Activated CD8-positive, alpha-beta T cell treated with anti-CD3 and anti-CD28 coated beads for 36 hours (primary cell): ENCODE measurements at regions not wholly inside any gene's neighbourhood (a gene's known extent, or its start where the extent isn't known, plus 50 kb on each side); places are given as distances from the start of the nearest gene placed in this dataset.

Experiments used
- ATAC-seq: fragments of 200-7000 bp; cut with Tn5 transposase; one replicate; pipeline ENCODE4 v1.10.0; 2021; ENCODE audit warnings: mild to moderate bottlenecking, moderate library complexity
- CTCF ChIA-PET: fragments of 350-600 bp; sonication (Branson Sonifier 250); formaldehyde crosslinking; loops from one replicate; lab custom pipeline; 2021; ENCODE audit warnings: antibody characterized with exemption; lab: Charles Lee
- POLR2A ChIA-PET: fragments of 350-600 bp; sonication (Branson Sonifier 250); formaldehyde crosslinking; loops from one replicate; lab custom pipeline; 2021; ENCODE audit warnings: antibody characterized with exemption; lab: Charles Lee
- DNase-seq: peaks from one replicate; pipeline ENCODE4 v3.0.0-alpha.2; 2020
- H3K27ac Mint-ChIP-seq: one replicate; pipeline ENCODE4 v1.8.0; 2021; ENCODE audit warnings: mild to moderate bottlenecking, mixed read lengths
- H3K27me3 Mint-ChIP-seq: one replicate; pipeline ENCODE4 v1.8.0; 2021; ENCODE audit warnings: mixed read lengths
- H3K36me3 Mint-ChIP-seq: one replicate; pipeline ENCODE4 v1.8.0; 2021; ENCODE audit warnings: low read depth, mixed read lengths
- H3K4me1 Mint-ChIP-seq: one replicate; pipeline ENCODE4 v1.8.0; 2021; ENCODE audit warnings: low read depth, mixed read lengths
- H3K4me3 Mint-ChIP-seq: one replicate; pipeline ENCODE4 v1.8.0; 2021; ENCODE audit warnings: mild to moderate bottlenecking, moderate library complexity, mixed read lengths
- H3K9me3 Mint-ChIP-seq: one replicate; pipeline ENCODE4 v1.8.0; 2021; ENCODE audit warnings: mixed read lengths
- intact Hi-C: fragments of 100-400 bp; cut with micrococcal nuclease; formaldehyde crosslinking; loops from one replicate; pipeline ENCODE4 v1.10.0; 2022
- TF ChIP-seq, protein P1 (sequence below): fragments of 200-600 bp; IDR thresholded peaks from one replicate; pipeline ENCODE4 v1.8.0; 2022; ENCODE audit warnings: antibody characterized with exemption, mild to moderate bottlenecking

DNA sequence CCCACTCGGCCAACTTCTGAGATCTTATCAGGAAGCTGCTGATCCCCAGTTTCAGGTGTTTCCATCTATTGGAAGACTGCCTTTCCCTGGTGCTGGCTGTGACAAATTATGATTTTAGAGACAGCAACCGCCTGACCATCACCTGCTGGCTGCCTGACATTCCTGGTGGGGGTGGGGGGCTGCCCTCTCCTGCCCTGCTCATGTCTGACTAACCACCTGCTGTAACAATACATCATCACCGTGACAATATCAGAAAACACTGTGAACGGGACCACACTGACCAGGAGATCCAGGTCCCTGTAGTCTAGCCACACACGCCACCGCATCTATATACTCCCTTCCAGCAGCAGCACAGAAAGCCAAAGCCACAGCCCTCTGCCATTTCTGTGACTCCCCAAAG, 537.5 kb downstream of the QKI start:
- intact Hi-C loops: loop anchor here (10.0 kb wide), 1 partner anchor 777 kb away; no protein-coding TSS in a partner anchor
- no peaks in the 10 kb centered on the region for H3K36me3 Mint-ChIP-seq
- ATAC-seq (no peak), DNase-seq (no peak)
- TF ChIP-seq, protein P1, sequence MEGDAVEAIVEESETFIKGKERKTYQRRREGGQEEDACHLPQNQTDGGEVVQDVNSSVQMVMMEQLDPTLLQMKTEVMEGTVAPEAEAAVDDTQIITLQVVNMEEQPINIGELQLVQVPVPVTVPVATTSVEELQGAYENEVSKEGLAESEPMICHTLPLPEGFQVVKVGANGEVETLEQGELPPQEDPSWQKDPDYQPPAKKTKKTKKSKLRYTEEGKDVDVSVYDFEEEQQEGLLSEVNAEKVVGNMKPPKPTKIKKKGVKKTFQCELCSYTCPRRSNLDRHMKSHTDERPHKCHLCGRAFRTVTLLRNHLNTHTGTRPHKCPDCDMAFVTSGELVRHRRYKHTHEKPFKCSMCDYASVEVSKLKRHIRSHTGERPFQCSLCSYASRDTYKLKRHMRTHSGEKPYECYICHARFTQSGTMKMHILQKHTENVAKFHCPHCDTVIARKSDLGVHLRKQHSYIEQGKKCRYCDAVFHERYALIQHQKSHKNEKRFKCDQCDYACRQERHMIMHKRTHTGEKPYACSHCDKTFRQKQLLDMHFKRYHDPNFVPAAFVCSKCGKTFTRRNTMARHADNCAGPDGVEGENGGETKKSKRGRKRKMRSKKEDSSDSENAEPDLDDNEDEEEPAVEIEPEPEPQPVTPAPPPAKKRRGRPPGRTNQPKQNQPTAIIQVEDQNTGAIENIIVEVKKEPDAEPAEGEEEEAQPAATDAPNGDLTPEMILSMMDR: no peak
- no peak overlapping the region for H3K27ac Mint-ChIP-seq
- H3K27me3 Mint-ChIP-seq: peaks cover 28% of the 10 kb centered on the region
- ChIA-PET CTCF (interaction anchor here (0.6 kb wide), 1 partner anchor 284 kb away, joined by 3 read pairs; no protein-coding TSS in a partner anchor), POLR2A (no interaction called here)
- no peak overlapping the region for H3K4me3 Mint-ChIP-seq
- no peaks in the 10 kb centered on the region for H3K9me3 Mint-ChIP-seq
- H3K4me1 Mint-ChIP-seq: no peaks in the 10 kb centered on the region

DNA sequence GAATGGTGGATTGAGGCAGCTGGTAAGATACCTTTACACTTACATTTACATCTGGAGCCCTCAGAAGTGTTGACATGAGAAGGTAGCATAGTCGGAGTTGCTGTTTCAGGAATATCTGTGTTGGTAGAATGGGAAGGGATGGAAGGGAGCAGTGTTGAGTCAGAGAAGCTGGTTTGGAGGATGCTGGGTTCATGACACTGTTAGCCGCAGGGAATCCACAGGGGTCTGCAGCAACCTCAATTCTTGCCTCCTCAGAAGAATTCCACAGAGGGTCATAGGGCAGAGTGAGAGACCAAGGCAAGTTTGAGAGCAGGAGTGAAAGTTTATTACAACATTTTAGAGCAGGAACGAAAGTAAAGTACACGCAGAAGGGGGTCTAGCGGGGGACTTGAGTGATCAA, 536.8 kb downstream of the QKI start:
- TF ChIP-seq, protein P1: no peak
- Mint-ChIP-seq H3K9me3 (no peaks in the 10 kb centered on the region), H3K36me3 (no peaks in the 10 kb centered on the region), H3K4me1 (no peaks in the 10 kb centered on the region), H3K27me3 (peaks cover 25% of the 10 kb centered on the region), H3K4me3 (no peak overlapping the region), H3K27ac (no peak overlapping the region)
- ChIA-PET POLR2A (no interaction called here), CTCF (no interaction called here)
- intact Hi-C loops: loop anchor here (10.0 kb wide), 1 partner anchor 777 kb away; no protein-coding TSS in a partner anchor
- ATAC-seq: no peak
- no peak for DNase-seq

DNA sequence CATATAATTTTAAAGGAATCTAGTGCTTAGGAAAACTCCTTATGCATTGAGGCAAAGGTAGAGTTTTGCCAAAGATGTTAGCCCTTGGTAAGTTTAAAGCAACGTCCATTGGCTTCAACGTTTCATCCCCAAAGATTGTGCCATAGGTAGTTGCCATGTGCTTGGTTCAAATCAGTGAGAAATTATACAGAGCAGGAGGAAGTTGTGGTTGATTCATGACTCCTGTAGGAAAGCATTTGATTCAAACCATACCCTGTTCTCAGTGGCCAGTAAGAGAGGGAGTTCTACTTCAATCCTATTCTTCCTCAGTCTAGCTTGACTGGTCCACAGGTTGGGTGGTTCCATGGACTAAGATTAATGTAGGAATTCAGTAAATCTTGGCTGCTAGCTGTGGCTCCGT, 535.6 kb downstream of the QKI start:
- ATAC-seq: no peak
- CTCF ChIA-PET: no interaction called here

DNA sequence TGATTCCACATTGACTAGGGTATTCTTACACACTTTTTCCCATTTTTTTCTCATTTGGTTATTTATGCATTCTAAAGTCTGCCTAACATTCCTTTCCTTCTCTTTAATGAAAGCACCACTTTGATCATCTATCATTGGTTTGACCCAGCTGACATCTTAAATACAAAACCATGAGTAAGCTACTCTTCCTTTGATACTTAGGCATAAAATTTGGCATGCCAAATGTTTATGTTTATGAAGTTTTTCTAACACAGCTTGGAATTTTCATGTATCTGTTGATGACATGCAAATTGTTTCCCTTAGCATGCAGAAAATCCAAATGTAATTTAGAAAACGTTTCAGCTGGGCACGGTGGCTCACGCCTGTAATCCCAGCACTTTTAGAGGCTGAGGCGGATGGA, 534.9 kb downstream of the QKI start:
- no peaks in the 10 kb centered on the region for H3K36me3 Mint-ChIP-seq
- H3K27ac Mint-ChIP-seq: no peak overlapping the region
- DNase-seq (no peak), ATAC-seq (no peak)
- no peaks in the 10 kb centered on the region for H3K4me1 Mint-ChIP-seq
- TF ChIP-seq, protein P1: no peak
- ChIA-PET POLR2A (no interaction called here), CTCF (no interaction called here)
- H3K4me3 Mint-ChIP-seq: no peak overlapping the region
- H3K9me3 Mint-ChIP-seq: no peaks in the 10 kb centered on the region
- peaks cover 21% of the 10 kb centered on the region for H3K27me3 Mint-ChIP-seq
- intact Hi-C loops: no loop called here

More for the DNA sequence above, 535.6 kb downstream of the QKI start:
- Mint-ChIP-seq H3K36me3 (no peaks in the 10 kb centered on the region), H3K27ac (no peak overlapping the region), H3K27me3 (peaks cover 21% of the 10 kb centered on the region), H3K4me1 (no peaks in the 10 kb centered on the region), H3K9me3 (no peaks in the 10 kb centered on the region), H3K4me3 (no peak overlapping the region)
- DNase-seq: no peak
- POLR2A ChIA-PET: no interaction called here
- TF ChIP-seq, protein P1: no peak
- intact Hi-C loops: loop anchor here (10.0 kb wide), 1 partner anchor 775 kb away; no protein-coding TSS in a partner anchor

DNA sequence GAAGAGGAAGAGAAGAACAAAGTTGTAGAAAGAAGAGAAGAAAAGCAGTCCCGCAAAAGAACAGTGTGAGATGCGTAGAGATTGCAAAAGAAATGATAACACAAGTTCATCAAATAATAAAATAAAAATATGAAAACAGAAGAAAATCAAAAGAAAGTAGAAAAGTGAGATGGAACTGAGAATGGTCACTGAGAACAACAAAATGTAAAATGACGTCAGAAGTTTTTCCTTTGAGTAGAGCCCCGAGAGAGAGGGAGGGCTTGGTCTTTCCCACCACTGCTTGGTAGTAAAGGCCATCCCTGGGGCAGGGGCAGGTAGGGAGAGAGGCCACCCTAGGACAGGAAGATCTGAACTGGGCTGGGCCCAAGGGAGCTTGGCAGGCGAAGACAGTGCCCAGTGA, 533.7 kb downstream of the QKI start:
- Mint-ChIP-seq H3K4me3 (no peak overlapping the region), H3K36me3 (no peaks in the 10 kb centered on the region), H3K27ac (no peak overlapping the region), H3K9me3 (no peaks in the 10 kb centered on the region), H3K4me1 (no peaks in the 10 kb centered on the region), H3K27me3 (peaks cover 23% of the 10 kb centered on the region)
- DNase-seq (no peak), ATAC-seq (no peak)
- ChIA-PET CTCF (interaction anchor here (2.3 kb wide), 1 partner anchor 7 kb away, joined by 12 read pairs; no protein-coding TSS in a partner anchor), POLR2A (no interaction called here)
- TF ChIP-seq, protein P1: no peak
- intact Hi-C loops: no loop called here
